ENCODE measurements at regions not wholly inside any gene's neighbourhood (a gene's known extent, or its start where the extent isn't known, plus 50 kb on each side); places are given as distances from the start of the nearest gene placed in this dataset.

- Histone ChIP-seq H3K4me2 (ENCODE audit: low read depth, low read length) (no peak overlapping the region), H4K5ac (ENCODE audit: low read depth, low read length) (no peak overlapping the region), H3K27me3 (ENCODE audit: control insufficient read depth, insufficient read depth, low read length) (peaks cover 8% of the 10 kb centered on the region; the same call in 1 of the 2 replicates), H3K18ac (ENCODE audit: low read depth, low read length) (no peak overlapping the region), H2BK120ac (ENCODE audit: low read depth, low read length) (no peak overlapping the region), H3K4me3 (ENCODE audit: insufficient read depth, low read depth, low read length) (no peak overlapping the region), H3K79me1 (ENCODE audit: low read depth in 1 of 2, low read length in 2 of 2) (no peaks in the 10 kb centered on the region), H3K14ac (replicated peaks; ENCODE audit: low read depth, low read length) (no peak overlapping the region), H3K9ac (ENCODE audit: low read depth, low read length) (no peak overlapping the region), H2AK9ac (replicated peaks; ENCODE audit: low read depth, low read length, poor library complexity) (no peak overlapping the region), H3K4me1 (ENCODE audit: control insufficient read depth, insufficient read depth, low read length) (no peaks in the 10 kb centered on the region), H2BK5ac (ENCODE audit: low read depth, low read length, poor library complexity, severe bottlenecking) (no peak overlapping the region), H2AFZ (replicated peaks; ENCODE audit: low read length, poor library complexity) (no peak overlapping the region), H3K23ac (ENCODE audit: low read depth, low read length) (no peak overlapping the region), H3K56ac (ENCODE audit: extremely low read depth, insufficient read depth, low read length) (no peak overlapping the region), H2BK15ac (ENCODE audit: low read depth, low read length) (no peak overlapping the region), H4K20me1 (ENCODE audit: insufficient read depth, low read length) (no peaks in the 10 kb centered on the region), H3K27ac (ENCODE audit: insufficient read depth, low read length) (no peak overlapping the region), H3K4ac (ENCODE audit: low read depth, low read length) (no peak overlapping the region), H3K36me3 (ENCODE audit: control insufficient read depth, insufficient read depth, low read length) (no peaks in the 10 kb centered on the region), H4K91ac (ENCODE audit: insufficient read depth, low read depth, low read length) (no peak overlapping the region), H2AK5ac (ENCODE audit: low read depth, low read length) (no peak overlapping the region), H3K9me1 (ENCODE audit: insufficient read depth, low read length) (no peaks in the 10 kb centered on the region), H2BK20ac (ENCODE audit: low read depth, low read length) (no peak overlapping the region), H4K8ac (ENCODE audit: low read depth in 2 of 2, low read length in 2 of 2) (no peak overlapping the region), H3K9me3 (ENCODE audit: control insufficient read depth, insufficient read depth, low read length) (no peaks in the 10 kb centered on the region)
- ChIA-PET POLR2A (ENCODE audit: unreplicated experiment) (no interaction called here), CTCF (no interaction called here)
- ATAC-seq (ENCODE audit: low read depth) (no peak), DNase-seq (no peak)
- no TSS peak for BruUV-seq (replicated peaks)
- dilution Hi-C loops (cut with HindIII; ENCODE audit: low sequenced_read_pairs, unreplicated experiment): no loop called here
- intact Hi-C loops (cut with micrococcal nuclease): no loop called here
- WGBS, 2 experiments (ENCODE audit: extremely low coverage in 2 of 2, insufficient read length in 1 of 2): no CpG with 5 or more reads among the region's 3 CpGs
- TF ChIP-seq FOS (IDR thresholded peaks at IDR 0.05; ENCODE audit: low read depth, low read length) (no peak), CTCF (conservative IDR thresholded peaks at IDR 0.05; ENCODE audit: low read depth, low read length) (no peak), RAD21 (IDR thresholded peaks at IDR 0.05; ENCODE audit: low read length) (no peak), MAZ (IDR thresholded peaks at IDR 0.05; ENCODE audit: borderline replicate concordance, low read depth, low read length) (no peak), ELK1 (IDR thresholded peaks at IDR 0.05; ENCODE audit: borderline replicate concordance, low read depth, low read length) (no peak), NFE2L2 (IDR thresholded peaks at IDR 0.05; ENCODE audit: low read depth, low read length) (no peak), MXI1 (IDR thresholded peaks at IDR 0.05; ENCODE audit: borderline replicate concordance, low read depth, low read length) (no peak), RFX5 (IDR thresholded peaks at IDR 0.05; ENCODE audit: low read depth, low read length) (no peak), CEBPB (IDR thresholded peaks at IDR 0.05; ENCODE audit: low read depth, low read length) (no peak), USF2 (IDR thresholded peaks at IDR 0.05; ENCODE audit: low read depth, low read length) (no peak), BHLHE40 (IDR thresholded peaks at IDR 0.05; ENCODE audit: low read depth, low read length) (no peak), CHD1 (IDR thresholded peaks at IDR 0.05; ENCODE audit: low read depth, low read length) (no peak), RCOR1 (IDR thresholded peaks at IDR 0.05; ENCODE audit: insufficient replicate concordance, low read length) (no peak), MAFK (IDR thresholded peaks at IDR 0.05; ENCODE audit: low read depth, low read length) (no peak)
- in situ Hi-C loops (cut with MboI; ENCODE audit: low sequenced_read_pairs): no loop called here
Measured at GRCh38 chr13:73366241-73366640, 307.4 kb downstream of the KLF5 start.
